HCT116 (cell line): ENCODE measurements at regions not wholly inside any gene's neighbourhood (a gene's known extent, or its start where the extent isn't known, plus 50 kb on each side); places are given as distances from the start of the nearest gene placed in this dataset.

Experiments used
- ATF3 ChIP-seq: IDR thresholded peaks from 2 replicates; pipeline ENCODE4 v1.6.1; 2012
- EGR1 ChIP-seq: IDR thresholded peaks from 2 replicates; pipeline ENCODE4 v1.6.1; 2012; ENCODE audit warnings: low read depth
- FOSL1 ChIP-seq: IDR thresholded peaks from 2 replicates; pipeline ENCODE4 v1.6.1; 2012; ENCODE audit warnings: low read depth
- POLR2A ChIP-seq: IDR thresholded peaks from 2 replicates; pipeline ENCODE4 v1.7.0; 2011; ENCODE audit warnings: borderline replicate concordance; ENCODE audit not compliant: insufficient read depth, insufficient read length; ENCODE audit errors: extremely low read depth
- SP1 ChIP-seq: IDR thresholded peaks from 2 replicates; pipeline ENCODE4 v1.6.1; 2012; ENCODE audit warnings: low read depth
- ZFX ChIP-seq: fragments of 450-650 bp; IDR thresholded peaks from 2 replicates; pipeline ENCODE4 v1.6.1; 2017
- TF ChIP-seq, protein P1 (sequence below), 3 experiments: fragments of 200-600 bp in 1 of 3; sonication (generic) in 1 of 3; IDR thresholded peaks in 2 of 3; conservative IDR thresholded peaks in 1 of 3; 2 replicates each; pipeline ENCODE4 v1.5.1; 2012 to 2017; ENCODE audit warnings: low read depth in 2 of 3, low read length in 2 of 3, antibody characterized with exemption in 1 of 3, borderline replicate concordance in 1 of 3, control low read depth in 1 of 3, mild to moderate bottlenecking in 1 of 3, mixed read lengths in 1 of 3, mixed run types in 1 of 3, moderate library complexity in 1 of 3; ENCODE audit not compliant: insufficient read depth in 1 of 3
- TF ChIP-seq, protein P2 (sequence below): IDR thresholded peaks from 2 replicates; pipeline ENCODE4 v1.6.1; 2011; ENCODE audit warnings: mild to moderate bottlenecking, low read length, moderate library complexity; ENCODE audit not compliant: insufficient replicate concordance; ENCODE audit errors: extremely low read depth

DNA sequence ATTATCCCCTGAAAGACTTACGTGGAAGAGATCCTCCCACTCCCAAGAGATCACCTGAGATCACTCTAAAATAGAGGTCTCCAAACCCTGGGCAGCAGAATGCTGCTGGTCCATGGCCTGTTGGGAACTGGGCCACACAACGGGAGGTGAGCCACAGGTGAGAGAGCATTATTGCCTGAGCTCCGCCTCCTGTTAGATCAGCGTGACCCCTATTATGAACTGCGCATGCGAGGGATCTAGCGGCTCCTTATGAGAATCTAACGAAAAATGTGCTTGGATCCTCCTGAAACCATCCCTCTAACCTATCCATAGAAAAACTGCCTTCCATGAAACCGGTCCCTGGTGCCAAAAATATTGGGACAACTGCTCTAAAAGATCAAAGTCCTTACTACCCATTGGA is 1057.4 kb downstream of the EPHA7 start:
- TF ChIP-seq SP1 (no peak), ZFX (no peak), FOSL1 (no peak), EGR1 (no peak), POLR2A (no peak), ATF3 (no peak)
- TF ChIP-seq, protein P1, sequence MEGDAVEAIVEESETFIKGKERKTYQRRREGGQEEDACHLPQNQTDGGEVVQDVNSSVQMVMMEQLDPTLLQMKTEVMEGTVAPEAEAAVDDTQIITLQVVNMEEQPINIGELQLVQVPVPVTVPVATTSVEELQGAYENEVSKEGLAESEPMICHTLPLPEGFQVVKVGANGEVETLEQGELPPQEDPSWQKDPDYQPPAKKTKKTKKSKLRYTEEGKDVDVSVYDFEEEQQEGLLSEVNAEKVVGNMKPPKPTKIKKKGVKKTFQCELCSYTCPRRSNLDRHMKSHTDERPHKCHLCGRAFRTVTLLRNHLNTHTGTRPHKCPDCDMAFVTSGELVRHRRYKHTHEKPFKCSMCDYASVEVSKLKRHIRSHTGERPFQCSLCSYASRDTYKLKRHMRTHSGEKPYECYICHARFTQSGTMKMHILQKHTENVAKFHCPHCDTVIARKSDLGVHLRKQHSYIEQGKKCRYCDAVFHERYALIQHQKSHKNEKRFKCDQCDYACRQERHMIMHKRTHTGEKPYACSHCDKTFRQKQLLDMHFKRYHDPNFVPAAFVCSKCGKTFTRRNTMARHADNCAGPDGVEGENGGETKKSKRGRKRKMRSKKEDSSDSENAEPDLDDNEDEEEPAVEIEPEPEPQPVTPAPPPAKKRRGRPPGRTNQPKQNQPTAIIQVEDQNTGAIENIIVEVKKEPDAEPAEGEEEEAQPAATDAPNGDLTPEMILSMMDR (IDR thresholded peaks at IDR 0.05 in 2 of 3, conservative IDR thresholded peaks at IDR 0.05 in 1 of 3; ENCODE audit: borderline replicate concordance in 1 of 3, insufficient read depth in 1 of 3, low read depth in 2 of 3, low read length in 2 of 3): no peak
- TF ChIP-seq, protein P2, sequence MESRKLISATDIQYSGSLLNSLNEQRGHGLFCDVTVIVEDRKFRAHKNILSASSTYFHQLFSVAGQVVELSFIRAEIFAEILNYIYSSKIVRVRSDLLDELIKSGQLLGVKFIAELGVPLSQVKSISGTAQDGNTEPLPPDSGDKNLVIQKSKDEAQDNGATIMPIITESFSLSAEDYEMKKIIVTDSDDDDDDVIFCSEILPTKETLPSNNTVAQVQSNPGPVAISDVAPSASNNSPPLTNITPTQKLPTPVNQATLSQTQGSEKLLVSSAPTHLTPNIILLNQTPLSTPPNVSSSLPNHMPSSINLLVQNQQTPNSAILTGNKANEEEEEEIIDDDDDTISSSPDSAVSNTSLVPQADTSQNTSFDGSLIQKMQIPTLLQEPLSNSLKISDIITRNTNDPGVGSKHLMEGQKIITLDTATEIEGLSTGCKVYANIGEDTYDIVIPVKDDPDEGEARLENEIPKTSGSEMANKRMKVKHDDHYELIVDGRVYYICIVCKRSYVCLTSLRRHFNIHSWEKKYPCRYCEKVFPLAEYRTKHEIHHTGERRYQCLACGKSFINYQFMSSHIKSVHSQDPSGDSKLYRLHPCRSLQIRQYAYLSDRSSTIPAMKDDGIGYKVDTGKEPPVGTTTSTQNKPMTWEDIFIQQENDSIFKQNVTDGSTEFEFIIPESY: no peak
